AML-193 (cell line): ENCODE measurements at regions not wholly inside any gene's neighbourhood (a gene's known extent, or its start where the extent isn't known, plus 50 kb on each side); places are given as distances from the start of the nearest gene placed in this dataset.
A peak's percentile ranks its signal among the peaks of the same experiment; 100 is the strongest.

ENCODE experiments used
- DNase-seq, 2 experiments: peaks; one replicate each; lab custom pipeline; 2025; lab: John Stamatoyannopoulos, UW

GRCh38 chr3:66692042-66692765 lies 191.4 kb upstream of the LRIG1 start:
- no peak for DNase-seq

- no peak for DNase-seq
Measured at GRCh38 chr3:66692766-66693150, 191.9 kb upstream of the LRIG1 start.

DNA sequence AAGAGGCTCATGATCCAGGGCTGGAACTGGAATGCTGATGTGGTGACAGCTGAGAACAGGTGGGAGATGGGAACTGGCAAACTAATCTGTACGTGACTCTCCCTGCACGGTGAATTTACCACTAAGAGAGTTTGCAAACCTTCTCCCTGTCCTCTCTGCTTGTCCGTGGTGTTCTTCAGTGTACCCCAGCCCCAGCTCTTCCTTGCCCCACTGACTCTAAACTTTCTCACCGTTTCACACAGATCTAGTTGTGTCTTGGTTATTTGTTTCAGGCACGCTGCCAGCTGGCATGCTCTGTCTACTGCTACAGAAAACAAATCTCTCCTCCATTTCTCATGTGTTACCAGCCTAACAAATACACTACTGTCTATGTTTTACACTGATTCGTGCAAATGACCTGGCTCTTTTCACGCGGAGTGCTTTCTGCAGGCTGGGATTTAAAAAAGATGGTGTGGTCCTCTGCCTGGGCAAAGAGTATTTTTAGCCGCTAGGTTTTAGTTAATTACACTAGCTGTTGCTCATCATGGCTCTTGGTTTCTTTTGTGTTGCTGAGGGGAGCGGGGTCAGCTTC lies 192.7 kb upstream of the LRIG1 start:
- DNase-seq, result no peak

DNA sequence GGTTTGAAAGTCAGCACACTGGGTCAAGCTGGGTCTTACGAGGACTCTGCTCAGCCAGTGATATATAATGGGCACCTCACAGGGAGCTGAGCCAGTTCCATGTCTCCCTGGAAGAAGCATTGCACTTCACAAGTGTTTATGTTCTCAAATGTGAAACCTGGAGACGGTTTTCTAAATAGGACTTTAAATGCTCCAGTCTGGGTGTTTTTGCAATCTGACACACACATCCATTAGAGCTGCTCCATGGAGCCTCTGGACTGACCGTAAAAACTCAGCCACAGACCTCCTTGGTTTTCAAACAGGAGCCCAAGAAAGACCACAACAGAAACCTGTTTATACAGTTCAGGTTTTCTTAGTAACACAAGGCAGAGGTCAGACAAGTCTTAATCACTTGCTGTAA lies 201.3 kb upstream of the LRIG1 start:
- DNase-seq, result no peak

DNA sequence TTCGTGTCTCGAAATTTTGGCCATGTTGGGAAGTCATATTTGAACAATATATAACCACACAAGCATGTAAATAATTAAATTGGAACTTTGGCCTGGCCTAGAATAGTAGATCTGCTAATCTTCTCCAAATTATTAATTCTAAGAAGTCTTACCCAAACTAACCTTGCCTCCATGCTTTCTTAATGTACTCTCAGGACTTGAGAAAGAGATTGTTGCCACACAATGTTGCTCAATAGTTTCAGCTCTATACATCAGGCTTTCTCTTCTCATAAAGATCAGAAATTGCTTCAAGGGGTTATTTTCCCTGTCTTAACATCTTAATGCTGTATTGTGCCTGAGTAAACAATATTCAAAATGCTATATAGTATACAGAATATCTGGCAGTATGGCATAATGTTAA lies 202.7 kb upstream of the LRIG1 start:
- DNase-seq, result peak; percentile 53 to 59

GRCh38 chr3:66705076-66705475 lies 204.3 kb upstream of the LRIG1 start:
- no peak for DNase-seq

DNA sequence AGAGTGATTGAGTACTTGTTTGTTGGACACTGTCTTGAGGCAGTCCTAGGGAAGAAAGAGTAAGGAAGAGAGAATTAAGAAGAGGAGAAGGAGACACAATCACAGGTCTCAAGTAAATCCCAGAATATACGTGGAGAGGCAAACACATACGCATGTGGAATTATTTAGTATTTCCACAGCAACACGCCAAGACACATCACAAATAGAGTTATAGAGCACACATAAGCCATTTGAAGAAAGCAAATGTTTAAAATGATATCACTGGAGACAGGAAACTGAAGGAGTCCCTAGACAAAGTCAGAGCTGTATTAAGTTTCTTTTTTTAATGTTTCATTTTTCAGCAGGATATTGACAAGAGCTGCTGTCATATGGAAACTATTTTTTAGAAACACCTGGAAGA lies 206.1 kb upstream of the LRIG1 start:
- DNase-seq, result no peak

- DNase-seq, result no peak
Measured at GRCh38 chr3:66709532-66709931, 208.7 kb upstream of the LRIG1 start.

DNA sequence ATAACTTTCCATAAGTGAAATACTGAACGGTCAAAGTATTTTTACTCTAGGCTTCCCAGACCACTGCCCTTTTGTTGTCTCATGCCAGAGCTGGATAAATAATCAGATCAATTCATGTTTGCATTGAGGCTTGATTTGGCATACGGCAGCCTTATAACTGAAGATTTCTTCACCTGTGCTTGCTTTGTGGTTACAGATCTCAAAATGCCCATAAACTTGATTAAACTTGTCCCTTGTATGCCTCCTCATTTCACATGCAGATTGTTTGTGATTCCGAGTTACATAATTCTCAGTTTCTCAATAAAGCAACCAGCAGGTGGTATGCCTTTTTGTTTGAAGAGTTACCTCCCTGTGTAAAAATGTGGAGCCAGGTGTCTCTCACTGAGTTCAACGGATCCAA lies 211.4 kb upstream of the LRIG1 start:
- no peak for DNase-seq

GRCh38 chr3:66713921-66714320 lies 213.1 kb upstream of the LRIG1 start:
- DNase-seq, result no peak

DNA sequence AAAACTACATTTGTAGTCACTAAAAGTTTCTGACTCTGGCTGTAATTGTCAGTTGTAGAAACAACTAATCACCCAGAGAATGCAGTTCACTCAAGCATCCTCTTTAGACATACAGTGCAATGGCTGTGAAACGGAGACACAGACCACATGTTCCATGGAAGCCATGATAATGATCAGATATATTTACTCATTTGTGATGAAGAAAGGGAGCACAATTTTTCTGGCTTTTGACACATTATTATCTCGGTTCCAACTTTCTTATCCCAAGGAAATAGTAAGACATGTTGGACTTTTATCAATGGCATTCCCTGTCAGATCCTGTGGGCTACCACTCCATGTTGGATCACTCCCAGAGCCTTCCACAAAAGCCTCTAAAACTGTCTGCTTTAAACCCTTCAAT lies 215.0 kb upstream of the LRIG1 start:
- no peak for DNase-seq

GRCh38 chr3:66717806-66718205 lies 217.0 kb upstream of the LRIG1 start:
- DNase-seq, result no peak

DNA sequence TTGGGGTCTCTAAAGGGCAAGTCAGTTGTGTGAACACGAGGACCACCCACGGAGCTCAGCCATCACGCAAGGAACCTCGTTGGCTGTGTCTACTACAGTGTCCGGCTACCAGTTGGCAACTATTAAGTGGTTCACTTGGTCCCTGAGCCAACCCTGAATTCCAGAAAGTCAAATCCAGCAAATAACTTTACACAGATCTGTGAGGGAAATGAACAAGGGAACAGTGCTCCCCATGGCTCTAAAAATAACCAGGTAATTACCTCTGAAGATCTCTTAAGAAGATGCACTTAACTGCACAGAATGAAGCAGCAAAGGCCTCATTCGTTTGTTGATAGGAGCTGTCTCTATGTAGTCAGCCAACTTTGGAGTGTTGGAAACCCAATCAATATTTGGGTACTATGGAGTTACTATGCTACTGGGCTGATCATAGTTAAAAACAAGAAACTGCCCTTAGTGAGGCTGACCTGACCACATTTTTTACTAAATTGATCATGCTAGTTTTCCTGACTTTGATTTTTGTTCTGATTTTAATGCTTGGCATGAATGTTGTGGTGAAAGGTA lies 219.1 kb upstream of the LRIG1 start:
- no peak for DNase-seq

GRCh38 chr3:66720508-66720907 lies 219.7 kb upstream of the LRIG1 start:
- no peak for DNase-seq

DNA sequence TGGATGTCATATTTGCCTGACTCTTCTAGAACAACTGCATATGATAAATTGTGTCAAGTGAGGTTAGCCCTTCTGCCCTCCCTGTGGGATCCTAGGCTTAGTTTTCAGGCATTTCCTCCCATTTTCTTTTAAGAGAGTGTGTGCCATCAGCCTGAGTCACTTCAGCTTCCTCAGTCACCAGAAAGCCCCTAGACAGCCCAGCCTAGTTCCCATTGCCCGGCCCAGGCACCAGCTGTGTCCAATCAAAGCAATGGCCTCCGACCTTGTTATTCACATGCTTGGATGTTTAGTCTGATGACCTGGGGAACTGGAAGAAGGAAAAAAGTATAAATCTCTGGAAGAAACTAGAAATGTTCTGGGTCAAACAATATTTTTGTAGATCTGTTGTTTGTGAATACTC lies 221.9 kb upstream of the LRIG1 start:
- no peak for DNase-seq

- DNase-seq, result no peak
Measured at GRCh38 chr3:66723231-66723630, 222.4 kb upstream of the LRIG1 start.

GRCh38 chr3:66729687-66730393 lies 229.0 kb upstream of the LRIG1 start:
- no peak for DNase-seq

GRCh38 chr3:66738625-66739365 lies 238.0 kb upstream of the LRIG1 start:
- no peak for DNase-seq

DNA sequence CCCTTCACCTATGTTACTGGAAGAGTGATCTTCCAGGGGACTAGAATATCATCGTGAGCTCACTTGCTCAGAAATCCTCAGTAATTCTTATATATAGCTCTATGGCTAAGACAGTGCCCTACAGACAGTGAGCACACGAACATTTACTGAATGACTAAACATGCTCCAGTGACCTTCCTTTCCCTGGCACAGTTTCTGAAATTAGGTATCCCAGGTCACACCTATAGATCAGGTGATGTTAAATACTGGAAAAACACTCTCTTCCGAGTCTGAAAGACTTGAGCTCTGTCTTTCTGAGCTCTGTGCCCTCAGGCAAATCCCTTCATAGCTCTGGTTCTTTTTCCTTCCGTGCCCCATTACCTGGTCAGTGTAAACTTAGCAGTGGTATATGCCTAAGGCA lies 239.4 kb upstream of the LRIG1 start:
- no peak for DNase-seq

- no peak for DNase-seq
Measured at GRCh38 chr3:66744521-66744920, 243.7 kb upstream of the LRIG1 start.

- DNase-seq, result no peak
Measured at GRCh38 chr3:66744986-66745385, 244.2 kb upstream of the LRIG1 start.

GRCh38 chr3:66747261-66747660 lies 246.4 kb upstream of the LRIG1 start:
- DNase-seq, result no peak

DNA sequence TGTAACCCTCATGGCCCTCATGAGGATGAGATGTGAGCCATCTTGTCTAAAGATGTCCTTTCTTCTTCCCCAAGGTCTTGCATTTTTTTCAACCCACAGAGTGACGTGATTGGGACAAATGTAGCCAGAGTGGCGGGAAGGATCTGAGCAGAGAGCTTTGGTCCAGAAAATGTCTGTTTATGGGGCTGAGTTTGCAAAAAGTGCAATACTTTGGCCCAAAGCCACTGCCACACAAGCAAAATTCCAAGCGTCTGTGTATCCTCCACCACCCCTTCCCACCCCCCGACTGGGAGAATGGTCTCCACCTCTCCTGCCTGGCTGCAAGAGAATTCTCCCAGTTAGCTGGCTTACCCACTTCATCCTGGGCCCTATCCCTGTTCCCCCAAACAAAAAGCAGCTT lies 246.9 kb upstream of the LRIG1 start:
- no peak for DNase-seq
